GM10266 (cell line): ENCODE measurements at regions not wholly inside any gene's neighbourhood (a gene's known extent, or its start where the extent isn't known, plus 50 kb on each side); places are given as distances from the start of the nearest gene placed in this dataset.

Source experiments
- DNase-seq: peaks from one replicate; pipeline ENCODE4 v3.0.0; 2012; ENCODE audit errors: extremely low spot score
- CTCF ChIP-seq: IDR thresholded peaks from 2 replicates; pipeline ENCODE4 v1.5.1; 2012; ENCODE audit warnings: mild to moderate bottlenecking, low read depth; ENCODE audit not compliant: control insufficient read depth, insufficient read depth; ENCODE audit errors: missing control alignments

- DNase-seq: no peak
- no peak for TF ChIP-seq CTCF
These were observed 266.5 kb upstream of the MKLN1 start for GRCh38 chr7:131061158-131061557.

- DNase-seq: no peak
- no peak for TF ChIP-seq CTCF
These were observed 265.9 kb upstream of the MKLN1 start for GRCh38 chr7:131061818-131062217.

GRCh38 chr7:131066635-131067034 is 261.0 kb upstream of the MKLN1 start:
- DNase-seq: no peak
- no peak for TF ChIP-seq CTCF

GRCh38 chr7:131067220-131067619 is 260.5 kb upstream of the MKLN1 start:
- TF ChIP-seq CTCF: no peak
- no peak for DNase-seq

GRCh38 chr7:131068604-131069021 is 259.1 kb upstream of the MKLN1 start:
- no peak for DNase-seq
- no peak for TF ChIP-seq CTCF

- no peak for TF ChIP-seq CTCF
- no peak for DNase-seq
These were observed 255.7 kb upstream of the MKLN1 start for GRCh38 chr7:131071786-131072504.

- DNase-seq: no peak
- no peak for TF ChIP-seq CTCF
These were observed 255.1 kb upstream of the MKLN1 start for GRCh38 chr7:131072505-131073091.
